ENCODE measurements at regions not wholly inside any gene's neighbourhood (a gene's known extent, or its start where the extent isn't known, plus 50 kb on each side); places are given as distances from the start of the nearest gene placed in this dataset.

DNA sequence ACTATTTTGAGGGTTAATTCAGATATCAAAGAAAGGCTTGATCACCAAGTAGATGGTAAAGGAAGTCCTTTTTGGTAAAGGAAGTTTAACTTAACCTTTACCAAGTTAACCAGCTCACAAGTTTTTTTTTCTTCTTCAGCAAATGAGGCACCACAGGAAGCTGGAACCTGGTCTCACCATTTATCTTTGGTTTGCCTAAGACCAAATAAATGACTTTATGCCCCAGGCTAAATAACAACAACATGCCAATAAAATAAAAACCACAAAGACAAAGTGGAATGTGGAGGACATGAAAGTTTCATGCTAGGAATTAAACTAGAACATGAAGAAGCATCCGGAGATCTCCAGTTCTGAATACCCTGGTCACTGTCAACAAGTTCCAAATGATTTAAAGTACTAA, 116.8 kb upstream of the PRICKLE1 start:
- Histone ChIP-seq H3K4me3 (ENCODE audit: low read depth, low read length) (no peak overlapping the region), H3K36me3 (ENCODE audit: control insufficient read depth, insufficient read depth, low read length) (no peaks in the 10 kb centered on the region), H3K9me3 (ENCODE audit: control insufficient read depth in 2 of 2, low read length in 2 of 2) (no peaks in the 10 kb centered on the region), H3K4me1 (ENCODE audit: control insufficient read depth, insufficient read depth, low read length, poor library complexity, severe bottlenecking) (no peaks in the 10 kb centered on the region), H3K27me3 (ENCODE audit: control insufficient read depth, insufficient read depth, low read length) (no peaks in the 10 kb centered on the region), H3K27ac (ENCODE audit: insufficient read depth, low read length, poor library complexity, severe bottlenecking) (no peak overlapping the region)
- peaks cover 0 to 8% (median 0%) of the 10 kb centered on the region in 7 donors for H3K9me3 Mint-ChIP-seq
- DNase-seq (no peak), ATAC-seq (ENCODE audit: low read depth in 2 of 2) (no peak)
- no peak overlapping the region for H3K4me3 Mint-ChIP-seq
- H3K4me1 Mint-ChIP-seq = no peaks in the 10 kb centered on the region
- H3K27me3 Mint-ChIP-seq = no peaks in the 10 kb centered on the region
- H3K27ac Mint-ChIP-seq = no peak overlapping the region
- no peaks in the 10 kb centered on the region for H3K36me3 Mint-ChIP-seq

DNA sequence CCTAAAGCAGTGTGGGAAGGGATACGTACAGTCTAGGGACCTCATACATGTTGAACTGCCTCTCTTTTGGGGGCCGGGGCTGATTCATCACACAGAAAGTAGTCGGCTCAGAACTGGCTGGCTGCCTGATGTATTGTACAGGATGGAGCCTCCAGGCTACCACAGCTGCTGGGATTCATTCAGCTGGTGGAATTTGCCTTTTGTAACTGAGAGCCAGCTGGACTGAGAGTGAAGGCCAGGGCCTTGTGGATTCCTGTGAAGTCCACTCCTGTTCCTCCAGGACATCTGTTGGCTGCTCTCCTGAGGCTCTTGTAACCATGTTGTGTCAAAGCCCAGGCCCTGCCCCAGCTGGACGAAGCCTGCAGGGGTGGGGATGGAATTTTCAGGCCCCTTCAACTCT, 116.3 kb upstream of the PRICKLE1 start:
- no peak overlapping the region for H3K27ac ChIP-seq (ENCODE audit: insufficient read depth, low read length, poor library complexity, severe bottlenecking)
- no peaks in the 10 kb centered on the region for H3K36me3 Mint-ChIP-seq
- no peak overlapping the region for H3K4me3 ChIP-seq (ENCODE audit: low read depth, low read length)
- H3K27me3 Mint-ChIP-seq = no peaks in the 10 kb centered on the region
- H3K27me3 ChIP-seq (ENCODE audit: control insufficient read depth, insufficient read depth, low read length) = no peaks in the 10 kb centered on the region
- DNase-seq = no peak
- H3K9me3 ChIP-seq (ENCODE audit: control insufficient read depth in 2 of 2, low read length in 2 of 2) = no peaks in the 10 kb centered on the region
- H3K4me1 Mint-ChIP-seq = no peaks in the 10 kb centered on the region
- H3K4me3 Mint-ChIP-seq = no peak overlapping the region
- no peak overlapping the region for H3K27ac Mint-ChIP-seq
- no peaks in the 10 kb centered on the region for H3K4me1 ChIP-seq (ENCODE audit: control insufficient read depth, insufficient read depth, low read length, poor library complexity, severe bottlenecking)
- H3K36me3 ChIP-seq (ENCODE audit: control insufficient read depth, insufficient read depth, low read length) = no peaks in the 10 kb centered on the region
- peaks cover 0 to 5% (median 0%) of the 10 kb centered on the region in 7 donors for H3K9me3 Mint-ChIP-seq
- no peak for ATAC-seq (ENCODE audit: low read depth in 2 of 2)

DNA sequence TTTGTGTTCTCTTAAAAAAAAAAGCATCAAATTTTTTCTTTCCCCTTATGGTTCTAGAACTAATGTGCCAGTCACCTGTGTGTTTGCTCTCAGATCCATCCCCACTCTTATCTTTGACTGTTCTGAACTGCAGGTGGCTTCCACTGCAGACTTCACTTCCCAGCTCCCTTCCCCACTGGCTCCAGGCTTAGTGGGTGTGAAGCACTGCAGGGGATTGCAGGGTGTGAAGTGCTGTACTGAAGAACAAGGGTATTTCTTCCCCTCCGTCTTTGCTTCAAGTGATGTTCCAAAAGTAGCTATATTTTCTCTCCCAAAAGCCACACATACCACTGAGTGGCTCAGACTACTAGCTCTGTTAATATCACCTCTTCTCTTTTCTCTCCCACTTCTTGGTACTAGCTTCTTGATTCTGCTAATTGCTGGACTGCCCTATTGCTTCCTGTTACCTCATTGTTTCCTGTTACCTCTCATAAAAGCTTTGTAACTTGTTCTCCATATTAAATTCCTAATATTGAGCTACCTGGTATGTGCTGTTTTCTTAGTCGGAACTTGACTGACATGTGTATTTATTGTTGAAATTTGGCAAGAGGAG, 115.4 kb upstream of the PRICKLE1 start:
- Mint-ChIP-seq H3K9me3 (peaks cover 0 to 5% (median 0%) of the 10 kb centered on the region in 7 donors), H3K4me1 (no peaks in the 10 kb centered on the region), H3K36me3 (no peaks in the 10 kb centered on the region), H3K4me3 (no peak overlapping the region), H3K27me3 (no peaks in the 10 kb centered on the region), H3K27ac (no peak overlapping the region)
- DNase-seq (peak in 1 of 3 donors; percentile 13), ATAC-seq (ENCODE audit: low read depth in 2 of 2) (no peak)
- Histone ChIP-seq H3K4me1 (ENCODE audit: control insufficient read depth, insufficient read depth, low read length, poor library complexity, severe bottlenecking) (no peaks in the 10 kb centered on the region), H3K9me3 (ENCODE audit: control insufficient read depth in 2 of 2, low read length in 2 of 2) (no peaks in the 10 kb centered on the region), H3K36me3 (ENCODE audit: control insufficient read depth, insufficient read depth, low read length) (no peaks in the 10 kb centered on the region), H3K27ac (ENCODE audit: insufficient read depth, low read length, poor library complexity, severe bottlenecking) (no peak overlapping the region), H3K27me3 (ENCODE audit: control insufficient read depth, insufficient read depth, low read length) (no peaks in the 10 kb centered on the region), H3K4me3 (ENCODE audit: low read depth, low read length) (no peak overlapping the region)

DNA sequence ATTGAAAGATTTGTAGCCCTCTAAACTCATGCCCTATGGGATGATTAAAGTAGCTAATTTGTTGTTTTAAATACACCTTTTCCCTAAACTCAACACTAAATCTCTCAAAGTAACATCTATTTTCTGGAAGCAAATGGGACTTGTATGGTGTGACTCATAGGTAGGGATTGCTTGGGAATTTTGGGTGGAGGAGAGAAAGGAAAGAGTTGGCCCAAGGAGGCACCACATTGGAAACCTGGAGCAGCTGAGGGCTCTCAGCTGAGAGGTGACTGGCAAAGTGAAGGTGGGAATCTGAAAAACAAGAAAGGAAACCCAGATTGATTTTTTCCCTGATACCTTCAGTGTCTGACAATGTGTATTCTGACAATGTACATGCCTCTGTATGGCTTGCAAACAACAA, 114.8 kb upstream of the PRICKLE1 start:
- no peaks in the 10 kb centered on the region for H3K36me3 Mint-ChIP-seq
- no peak overlapping the region for H3K4me3 ChIP-seq (ENCODE audit: low read depth, low read length)
- no peak for DNase-seq
- no peaks in the 10 kb centered on the region for H3K9me3 ChIP-seq (ENCODE audit: control insufficient read depth in 2 of 2, low read length in 2 of 2)
- H3K27me3 ChIP-seq (ENCODE audit: control insufficient read depth, insufficient read depth, low read length) = no peaks in the 10 kb centered on the region
- H3K27ac Mint-ChIP-seq = no peak overlapping the region
- H3K9me3 Mint-ChIP-seq = peaks cover 0 to 1% (median 0%) of the 10 kb centered on the region in 7 donors
- ATAC-seq (ENCODE audit: low read depth in 2 of 2) = no peak
- no peak overlapping the region for H3K4me3 Mint-ChIP-seq
- no peaks in the 10 kb centered on the region for H3K27me3 Mint-ChIP-seq
- H3K4me1 Mint-ChIP-seq = no peaks in the 10 kb centered on the region
- no peaks in the 10 kb centered on the region for H3K36me3 ChIP-seq (ENCODE audit: control insufficient read depth, insufficient read depth, low read length)
- H3K27ac ChIP-seq (ENCODE audit: insufficient read depth, low read length, poor library complexity, severe bottlenecking) = no peak overlapping the region
- no peaks in the 10 kb centered on the region for H3K4me1 ChIP-seq (ENCODE audit: control insufficient read depth, insufficient read depth, low read length, poor library complexity, severe bottlenecking)

DNA sequence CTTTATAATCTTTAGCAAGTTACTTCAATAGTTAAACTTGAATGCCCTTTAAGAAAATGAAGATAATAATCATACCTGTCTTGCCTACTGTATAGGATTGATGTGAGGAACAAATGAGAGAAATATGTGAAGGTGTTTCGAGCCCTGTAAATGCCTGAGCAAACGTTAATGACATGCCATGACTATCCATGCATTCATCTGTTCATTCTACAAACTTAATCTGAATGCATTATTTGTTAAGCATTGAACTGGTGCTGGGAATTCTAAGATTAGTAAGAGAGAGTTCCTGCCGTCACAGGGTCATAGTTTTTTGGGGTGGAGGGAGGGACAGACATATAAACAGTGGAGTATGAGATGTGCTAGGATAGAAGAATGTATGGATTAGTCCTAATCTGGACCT, 111.5 kb upstream of the PRICKLE1 start:
- H3K36me3 ChIP-seq (ENCODE audit: control insufficient read depth, insufficient read depth, low read length) = no peaks in the 10 kb centered on the region
- H3K27me3 Mint-ChIP-seq = no peaks in the 10 kb centered on the region
- H3K9me3 Mint-ChIP-seq = peaks cover 0 to 2% (median 0%) of the 10 kb centered on the region in 7 donors
- H3K27ac Mint-ChIP-seq = no peak overlapping the region
- no peaks in the 10 kb centered on the region for H3K9me3 ChIP-seq (ENCODE audit: control insufficient read depth in 2 of 2, low read length in 2 of 2)
- H3K4me1 Mint-ChIP-seq = no peaks in the 10 kb centered on the region
- no peaks in the 10 kb centered on the region for H3K36me3 Mint-ChIP-seq
- H3K4me3 Mint-ChIP-seq = no peak overlapping the region
- H3K4me3 ChIP-seq (ENCODE audit: low read depth, low read length) = no peak overlapping the region
- no peak overlapping the region for H3K27ac ChIP-seq (ENCODE audit: insufficient read depth, low read length, poor library complexity, severe bottlenecking)
- H3K27me3 ChIP-seq (ENCODE audit: control insufficient read depth, insufficient read depth, low read length) = no peaks in the 10 kb centered on the region
- H3K4me1 ChIP-seq (ENCODE audit: control insufficient read depth, insufficient read depth, low read length, poor library complexity, severe bottlenecking) = no peaks in the 10 kb centered on the region
- ATAC-seq (ENCODE audit: low read depth in 2 of 2) (no peak), DNase-seq (no peak)

DNA sequence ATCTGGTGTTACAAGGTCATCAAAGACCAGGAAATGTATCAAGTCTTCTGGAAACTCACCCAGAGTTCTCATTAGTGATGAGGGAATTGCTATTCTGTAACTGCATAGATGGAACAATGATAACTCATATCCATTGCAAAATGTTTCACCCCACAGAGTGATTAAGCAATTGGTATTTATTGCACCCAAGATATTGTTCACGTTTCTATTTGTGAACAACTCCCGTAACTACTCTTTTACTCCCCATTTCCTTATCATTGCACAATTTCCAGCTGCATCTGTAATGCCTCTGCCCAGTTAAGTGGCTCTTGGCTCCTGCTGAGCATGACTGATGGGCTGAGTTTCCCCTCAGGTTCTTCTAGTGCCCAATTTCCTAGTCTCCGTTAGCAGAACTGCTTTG, 108.7 kb upstream of the PRICKLE1 start:
- no peak overlapping the region for H3K4me3 ChIP-seq (ENCODE audit: low read depth, low read length)
- no peaks in the 10 kb centered on the region for H3K36me3 ChIP-seq (ENCODE audit: control insufficient read depth, insufficient read depth, low read length)
- DNase-seq = no peak
- ATAC-seq (ENCODE audit: low read depth in 2 of 2) = no peak
- H3K4me3 Mint-ChIP-seq = no peak overlapping the region
- peaks cover 0 to 2% (median 0%) of the 10 kb centered on the region in 7 donors for H3K9me3 Mint-ChIP-seq
- H3K36me3 Mint-ChIP-seq = no peaks in the 10 kb centered on the region
- no peaks in the 10 kb centered on the region for H3K4me1 ChIP-seq (ENCODE audit: control insufficient read depth, insufficient read depth, low read length, poor library complexity, severe bottlenecking)
- no peaks in the 10 kb centered on the region for H3K9me3 ChIP-seq (ENCODE audit: control insufficient read depth in 2 of 2, low read length in 2 of 2)
- H3K27ac Mint-ChIP-seq = no peak overlapping the region
- no peaks in the 10 kb centered on the region for H3K27me3 ChIP-seq (ENCODE audit: control insufficient read depth, insufficient read depth, low read length)
- no peaks in the 10 kb centered on the region for H3K4me1 Mint-ChIP-seq
- no peaks in the 10 kb centered on the region for H3K27me3 Mint-ChIP-seq
- H3K27ac ChIP-seq (ENCODE audit: insufficient read depth, low read length, poor library complexity, severe bottlenecking) = no peak overlapping the region

DNA sequence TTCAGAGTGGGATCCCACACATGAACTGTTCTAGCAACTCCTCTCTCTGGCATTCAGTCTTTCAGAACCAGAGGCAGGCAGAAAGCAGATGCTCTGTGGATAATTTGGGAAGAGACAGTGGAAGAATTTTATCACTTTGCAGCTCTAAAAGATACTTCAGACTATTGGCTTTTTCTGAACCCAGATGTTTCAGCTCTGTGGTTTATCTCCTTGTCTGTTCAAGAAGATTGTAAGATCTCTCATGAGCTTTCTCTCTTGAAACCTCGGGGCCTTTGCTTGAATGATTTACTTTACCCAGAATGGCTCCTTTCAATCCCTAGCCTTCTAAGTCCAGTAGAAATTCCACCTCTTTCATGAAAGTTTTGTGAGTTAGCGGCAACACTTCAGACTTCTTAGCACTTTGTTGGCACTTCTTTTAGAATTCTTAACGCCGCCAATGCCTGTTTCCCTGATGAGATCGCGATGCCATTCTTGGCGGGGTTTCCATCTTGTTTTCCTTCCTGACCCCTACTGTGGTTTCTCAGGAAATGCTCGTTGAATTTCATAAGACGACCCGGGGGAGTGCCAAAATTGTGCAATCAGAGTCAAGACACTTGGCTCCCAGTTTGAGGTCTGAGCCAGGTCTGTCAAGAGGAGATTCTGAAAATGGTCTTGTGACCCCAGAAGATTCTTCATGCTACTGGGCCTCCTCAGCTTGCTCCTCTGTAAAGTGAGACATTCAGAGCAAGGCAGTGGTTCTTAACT, 107.0 kb upstream of the PRICKLE1 start:
- Histone ChIP-seq H3K27me3 (ENCODE audit: control insufficient read depth, insufficient read depth, low read length) (no peaks in the 10 kb centered on the region), H3K27ac (ENCODE audit: insufficient read depth, low read length, poor library complexity, severe bottlenecking) (no peak overlapping the region), H3K36me3 (ENCODE audit: control insufficient read depth, insufficient read depth, low read length) (no peaks in the 10 kb centered on the region), H3K4me3 (ENCODE audit: low read depth, low read length) (no peak overlapping the region), H3K4me1 (ENCODE audit: control insufficient read depth, insufficient read depth, low read length, poor library complexity, severe bottlenecking) (no peaks in the 10 kb centered on the region), H3K9me3 (ENCODE audit: control insufficient read depth in 2 of 2, low read length in 2 of 2) (no peaks in the 10 kb centered on the region)
- no peak overlapping the region for H3K4me3 Mint-ChIP-seq
- DNase-seq = no peak
- peaks cover 0 to 2% (median 0%) of the 10 kb centered on the region in 7 donors for H3K9me3 Mint-ChIP-seq
- no peaks in the 10 kb centered on the region for H3K4me1 Mint-ChIP-seq
- ATAC-seq (ENCODE audit: low read depth in 2 of 2) = no peak
- H3K27ac Mint-ChIP-seq = no peak overlapping the region
- H3K36me3 Mint-ChIP-seq = no peaks in the 10 kb centered on the region
- no peaks in the 10 kb centered on the region for H3K27me3 Mint-ChIP-seq

DNA sequence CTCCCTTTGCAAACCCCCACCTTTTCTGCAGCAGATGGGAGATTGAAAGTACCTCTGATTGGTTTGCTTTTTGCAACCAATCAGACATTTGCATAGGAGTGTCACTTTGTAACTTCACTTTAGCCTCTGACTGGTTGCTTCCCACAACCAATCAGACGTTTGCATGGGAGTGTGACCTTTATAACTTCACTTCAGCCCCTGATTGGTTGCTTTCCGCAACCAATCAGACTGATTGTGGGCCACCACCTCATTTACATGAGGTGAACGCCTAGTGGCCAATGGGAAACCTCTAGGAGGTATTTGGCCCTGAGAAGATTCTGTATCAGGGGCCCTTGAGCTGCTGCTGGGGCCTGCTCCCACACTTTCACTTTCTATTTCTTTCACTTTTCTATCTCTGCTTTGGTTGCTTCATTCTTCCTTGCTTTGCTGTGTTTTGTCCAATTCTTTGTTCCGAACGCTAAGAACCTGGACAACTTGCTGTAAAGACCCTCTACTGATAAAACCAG, 106.0 kb upstream of the PRICKLE1 start:
- H3K9me3 ChIP-seq (ENCODE audit: control insufficient read depth in 2 of 2, low read length in 2 of 2) = no peaks in the 10 kb centered on the region
- no peaks in the 10 kb centered on the region for H3K36me3 Mint-ChIP-seq
- no peak overlapping the region for H3K27ac Mint-ChIP-seq
- H3K27me3 Mint-ChIP-seq = no peaks in the 10 kb centered on the region
- no peaks in the 10 kb centered on the region for H3K36me3 ChIP-seq (ENCODE audit: control insufficient read depth, insufficient read depth, low read length)
- DNase-seq (no peak), ATAC-seq (ENCODE audit: low read depth in 2 of 2) (no peak)
- no peaks in the 10 kb centered on the region for H3K4me1 Mint-ChIP-seq
- H3K4me3 ChIP-seq (ENCODE audit: low read depth, low read length) = no peak overlapping the region
- H3K4me3 Mint-ChIP-seq = peak overlapping the region in 1 of 4 donors; percentile 35
- H3K9me3 Mint-ChIP-seq = peaks cover 0 to 4% (median 0%) of the 10 kb centered on the region in 7 donors
- no peaks in the 10 kb centered on the region for H3K27me3 ChIP-seq (ENCODE audit: control insufficient read depth, insufficient read depth, low read length)
- H3K27ac ChIP-seq (ENCODE audit: insufficient read depth, low read length, poor library complexity, severe bottlenecking) = no peak overlapping the region
- H3K4me1 ChIP-seq (ENCODE audit: control insufficient read depth, insufficient read depth, low read length, poor library complexity, severe bottlenecking) = no peaks in the 10 kb centered on the region

Data from CD4-positive, CD25-positive, alpha-beta regulatory T cell (primary cell).